ENCODE measurements at regions not wholly inside any gene's neighbourhood (a gene's known extent, or its start where the extent isn't known, plus 50 kb on each side); places are given as distances from the start of the nearest gene placed in this dataset.

GRCh38 chr21:27570306-27570868 is 603.5 kb upstream of the ADAMTS5 start:
- Histone ChIP-seq H3K9ac (ENCODE audit: control insufficient read depth, extremely low read depth, insufficient read depth, low read length) (peak overlapping the region; percentile 81), H3K36me3 (ENCODE audit: control insufficient read depth in 2 of 2, extremely low read depth in 1 of 2, insufficient read depth in 2 of 2, low read length in 2 of 2) (no peaks in the 10 kb centered on the region), H3K4me1 (ENCODE audit: control insufficient read depth, extremely low read depth, insufficient read depth, low read length) (peaks cover 45% of the 10 kb centered on the region), H2AFZ (ENCODE audit: control insufficient read depth, low read length) (no peak overlapping the region), H4K20me1 (ENCODE audit: control insufficient read depth, extremely low read depth, insufficient read depth, low read length) (no peaks in the 10 kb centered on the region), H3K4me2 (ENCODE audit: control insufficient read depth, extremely low read depth, insufficient read depth, low read depth, low read length) (peak overlapping the region; percentile 71), H3K9me1 (ENCODE audit: control insufficient read depth, extremely low read depth, insufficient read depth, low read length) (no peaks in the 10 kb centered on the region), H3K4me3 (ENCODE audit: control insufficient read depth in 2 of 3, extremely low read depth in 1 of 3, insufficient read depth in 2 of 3, low read depth in 1 of 3, low read length in 3 of 3) (peak overlapping the region in 1 of 3 experiments; percentile 30), H3K27ac (ENCODE audit: control insufficient read depth, insufficient read depth, low read length) (peak overlapping the region; percentile 96), H3K9me3 (ENCODE audit: control insufficient read depth, low read depth, low read length) (no peaks in the 10 kb centered on the region), H3K27me3 (ENCODE audit: control insufficient read depth, extremely low read depth, insufficient read depth, low read length) (no peaks in the 10 kb centered on the region), H3K79me2 (ENCODE audit: control insufficient read depth, insufficient read depth, low read length) (no peaks in the 10 kb centered on the region)
- TF ChIP-seq EZH2 (IDR thresholded peaks at IDR 0.05; ENCODE audit: low read length) (no peak), CTCF (optimal IDR thresholded peaks at IDR 0.05 in 1 of 3, IDR thresholded peaks at IDR 0.05 in 1 of 3, conservative IDR thresholded peaks at IDR 0.05 in 1 of 3; ENCODE audit: extremely low read depth in 1 of 3, insufficient read depth in 2 of 3, low read length in 3 of 3) (no peak)
- FAIRE-seq = peak; percentile 99
- peak; percentile 83 for DNase-seq (ENCODE audit: low read depth, low spot score)
- dilution Hi-C loops (cut with MboI; ENCODE audit: extremely low pct_ligation_motif_present, low sequenced_read_pairs) = no loop called here

- no peak for FAIRE-seq
- H3K9ac ChIP-seq (ENCODE audit: control insufficient read depth, extremely low read depth, insufficient read depth, low read length) = peak overlapping the region; percentile 81
Observed at GRCh38 chr21:27569831-27570230, 602.9 kb upstream of the ADAMTS5 start.

More at GRCh38 chr21:27569831-27570230, 602.9 kb upstream of the ADAMTS5 start:
- DNase-seq (ENCODE audit: low read depth, low spot score) = no peak
- H2AFZ ChIP-seq (ENCODE audit: control insufficient read depth, low read length) = no peak overlapping the region
- H3K79me2 ChIP-seq (ENCODE audit: control insufficient read depth, insufficient read depth, low read length) = no peaks in the 10 kb centered on the region
- no peaks in the 10 kb centered on the region for H3K9me1 ChIP-seq (ENCODE audit: control insufficient read depth, extremely low read depth, insufficient read depth, low read length)
- peak overlapping the region; percentile 71 for H3K4me2 ChIP-seq (ENCODE audit: control insufficient read depth, extremely low read depth, insufficient read depth, low read depth, low read length)
- H3K4me1 ChIP-seq (ENCODE audit: control insufficient read depth, extremely low read depth, insufficient read depth, low read length) = peaks cover 45% of the 10 kb centered on the region
- H3K27ac ChIP-seq (ENCODE audit: control insufficient read depth, insufficient read depth, low read length) = peak overlapping the region; percentile 96
- H4K20me1 ChIP-seq (ENCODE audit: control insufficient read depth, extremely low read depth, insufficient read depth, low read length) = no peaks in the 10 kb centered on the region
- H3K27me3 ChIP-seq (ENCODE audit: control insufficient read depth, extremely low read depth, insufficient read depth, low read length) = no peaks in the 10 kb centered on the region
- H3K4me3 ChIP-seq (ENCODE audit: control insufficient read depth in 2 of 3, extremely low read depth in 1 of 3, insufficient read depth in 2 of 3, low read depth in 1 of 3, low read length in 3 of 3) = peak overlapping the region in 2 of 3 experiments; percentile 30 to 44
- H3K9me3 ChIP-seq (ENCODE audit: control insufficient read depth, low read depth, low read length) = no peaks in the 10 kb centered on the region
- no peaks in the 10 kb centered on the region for H3K36me3 ChIP-seq (ENCODE audit: control insufficient read depth in 2 of 2, extremely low read depth in 1 of 2, insufficient read depth in 2 of 2, low read length in 2 of 2)
- TF ChIP-seq CTCF (optimal IDR thresholded peaks at IDR 0.05 in 1 of 3, IDR thresholded peaks at IDR 0.05 in 1 of 3, conservative IDR thresholded peaks at IDR 0.05 in 1 of 3; ENCODE audit: extremely low read depth in 1 of 3, insufficient read depth in 2 of 3, low read length in 3 of 3) = no peak
- TF ChIP-seq EZH2 (IDR thresholded peaks at IDR 0.05; ENCODE audit: low read length) = no peak
- dilution Hi-C loops (cut with MboI; ENCODE audit: extremely low pct_ligation_motif_present, low sequenced_read_pairs) = no loop called here
